ENCODE measurements at regions not wholly inside any gene's neighbourhood (a gene's known extent, or its start where the extent isn't known, plus 50 kb on each side); places are given as distances from the start of the nearest gene placed in this dataset.

DNA sequence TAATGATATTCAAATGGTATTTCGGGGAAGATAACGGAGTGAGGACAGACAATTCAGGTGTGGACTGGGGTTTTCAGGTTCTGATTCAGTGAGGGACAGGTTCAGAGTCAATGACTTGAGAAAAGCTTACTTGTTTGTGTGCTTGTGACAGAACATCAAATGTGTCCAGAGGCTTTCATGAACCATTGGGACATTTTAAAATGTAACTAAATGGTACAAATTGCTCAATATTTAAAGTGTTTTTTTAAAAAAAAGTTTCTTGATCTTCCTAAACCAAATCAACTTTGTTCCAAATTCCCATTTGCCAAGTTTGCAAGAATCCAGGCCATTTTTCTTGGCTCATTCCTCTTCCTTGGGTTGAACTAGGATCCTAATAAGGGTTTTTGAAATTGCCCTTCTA lies 59.4 kb upstream of the BZW1 start:
- no peak overlapping the region for H3K27ac ChIP-seq (ENCODE audit: low read depth, low read length)
- H3K4me1 ChIP-seq (ENCODE audit: control insufficient read depth, insufficient read depth, low read length) = peaks cover 10% of the 10 kb centered on the region; the same call in 1 of the 2 replicates
- no peaks in the 10 kb centered on the region for H3K27me3 ChIP-seq (ENCODE audit: control insufficient read depth, insufficient read depth, low read length)
- no peak overlapping the region for H3K4me3 ChIP-seq (ENCODE audit: low read depth, low read length)
- H3K36me3 ChIP-seq (ENCODE audit: control insufficient read depth, insufficient read depth, low read length) = no peaks in the 10 kb centered on the region
- no peaks in the 10 kb centered on the region for H3K9me3 ChIP-seq (ENCODE audit: control insufficient read depth, insufficient read depth, low read length)
- H3K9ac ChIP-seq (ENCODE audit: low read depth, low read length) = no peak overlapping the region

DNA sequence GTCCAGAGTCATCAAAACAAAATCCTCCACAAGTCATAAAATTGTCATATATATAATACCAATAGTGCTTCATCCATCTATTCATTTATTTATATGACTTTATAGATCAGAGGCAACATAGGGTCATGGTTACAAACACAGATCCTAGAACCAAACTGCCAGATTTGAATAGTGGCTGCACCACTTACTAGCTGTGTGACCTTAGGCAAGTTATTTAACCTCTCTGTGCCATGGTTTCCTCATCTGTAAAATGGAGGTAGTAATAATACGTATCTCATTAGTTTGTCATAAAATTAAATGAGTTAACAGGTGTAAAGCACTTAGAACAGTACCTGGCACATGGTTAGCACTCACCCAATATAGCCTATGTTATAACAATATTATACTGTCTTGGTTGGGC lies 58.9 kb upstream of the BZW1 start:
- H3K36me3 ChIP-seq (ENCODE audit: control insufficient read depth, insufficient read depth, low read length) = no peaks in the 10 kb centered on the region
- H3K9me3 ChIP-seq (ENCODE audit: control insufficient read depth, insufficient read depth, low read length) = no peaks in the 10 kb centered on the region
- no peaks in the 10 kb centered on the region for H3K27me3 ChIP-seq (ENCODE audit: control insufficient read depth, insufficient read depth, low read length)
- H3K27ac ChIP-seq (ENCODE audit: low read depth, low read length) = no peak overlapping the region
- peaks cover 7% of the 10 kb centered on the region; the same call in 1 of the 2 replicates for H3K4me1 ChIP-seq (ENCODE audit: control insufficient read depth, insufficient read depth, low read length)
- H3K4me3 ChIP-seq (ENCODE audit: low read depth, low read length) = no peak overlapping the region
- H3K9ac ChIP-seq (ENCODE audit: low read depth, low read length) = no peak overlapping the region

DNA sequence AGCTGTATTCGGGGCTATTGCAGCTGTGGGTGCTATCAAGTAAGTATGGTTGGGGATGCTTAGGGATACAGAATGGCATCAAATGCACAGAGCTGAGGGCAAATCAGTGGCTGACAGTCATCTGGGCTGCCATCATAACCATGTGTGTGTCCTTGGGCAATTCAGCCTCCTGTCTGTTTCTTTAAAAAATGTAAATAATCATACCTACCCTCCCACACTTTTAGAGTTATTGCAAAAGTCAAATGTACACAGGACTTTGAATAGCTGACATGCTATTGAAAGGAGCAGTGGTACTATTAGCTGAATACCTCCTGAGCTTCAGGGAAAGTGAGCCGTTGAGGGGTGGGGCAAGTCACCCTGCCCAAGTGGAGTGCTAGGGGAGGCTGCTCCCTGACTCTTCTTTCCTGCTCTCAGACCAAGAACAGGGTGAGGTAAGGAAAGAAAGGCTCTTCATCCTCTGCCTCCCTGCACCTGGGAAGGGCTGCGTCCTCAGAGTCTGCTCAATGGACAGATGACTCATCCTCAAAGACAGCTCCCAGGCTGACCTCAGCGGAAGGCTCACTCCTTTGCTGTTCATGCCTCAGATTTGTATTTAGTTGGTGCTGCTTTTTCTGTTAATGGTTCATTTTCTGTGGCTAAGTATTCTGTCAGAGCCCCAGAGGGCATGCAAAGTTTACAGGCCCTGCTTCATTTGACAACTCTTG lies 54.9 kb upstream of the BZW1 start:
- Histone ChIP-seq H3K27me3 (ENCODE audit: control insufficient read depth, insufficient read depth, low read length) (no peaks in the 10 kb centered on the region), H3K4me3 (ENCODE audit: low read depth, low read length) (no peak overlapping the region), H3K4me1 (ENCODE audit: control insufficient read depth, insufficient read depth, low read length) (0 out of 2 replicates have a peak, but pooled peaks cover 12% of the 10 kb centered on the region), H3K36me3 (ENCODE audit: control insufficient read depth, insufficient read depth, low read length) (no peaks in the 10 kb centered on the region), H3K9ac (ENCODE audit: low read depth, low read length) (no peak overlapping the region), H3K9me3 (ENCODE audit: control insufficient read depth, insufficient read depth, low read length) (no peaks in the 10 kb centered on the region), H3K27ac (ENCODE audit: low read depth, low read length) (peak overlapping the region; percentile 7)

DNA sequence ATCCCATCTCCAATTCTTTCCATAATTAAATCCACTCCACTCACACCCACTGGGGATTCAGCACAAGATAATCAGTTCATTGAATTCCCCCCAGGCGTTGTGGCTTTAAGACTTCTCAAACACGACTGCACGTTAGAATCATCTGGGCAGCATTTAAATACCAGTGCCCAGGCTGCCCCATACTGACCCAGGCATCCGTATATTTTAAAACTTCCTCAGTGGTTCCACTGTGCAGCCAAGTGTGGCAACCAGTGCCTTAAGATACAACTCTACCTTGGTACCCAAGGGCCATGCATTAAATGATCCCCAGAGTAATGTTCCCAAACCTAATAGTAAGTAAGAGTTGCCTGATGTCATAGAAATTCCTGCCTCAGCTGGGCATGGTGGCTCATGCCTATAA lies 54.3 kb upstream of the BZW1 start:
- H3K4me3 ChIP-seq (ENCODE audit: low read depth, low read length) = no peak overlapping the region
- no peaks in the 10 kb centered on the region for H3K9me3 ChIP-seq (ENCODE audit: control insufficient read depth, insufficient read depth, low read length)
- no peaks in the 10 kb centered on the region for H3K27me3 ChIP-seq (ENCODE audit: control insufficient read depth, insufficient read depth, low read length)
- peak overlapping the region; percentile 7 for H3K27ac ChIP-seq (ENCODE audit: low read depth, low read length)
- 0 out of 2 replicates have a peak, but pooled peaks cover 12% of the 10 kb centered on the region for H3K4me1 ChIP-seq (ENCODE audit: control insufficient read depth, insufficient read depth, low read length)
- H3K36me3 ChIP-seq (ENCODE audit: control insufficient read depth, insufficient read depth, low read length) = no peaks in the 10 kb centered on the region
- H3K9ac ChIP-seq (ENCODE audit: low read depth, low read length) = no peak overlapping the region

DNA sequence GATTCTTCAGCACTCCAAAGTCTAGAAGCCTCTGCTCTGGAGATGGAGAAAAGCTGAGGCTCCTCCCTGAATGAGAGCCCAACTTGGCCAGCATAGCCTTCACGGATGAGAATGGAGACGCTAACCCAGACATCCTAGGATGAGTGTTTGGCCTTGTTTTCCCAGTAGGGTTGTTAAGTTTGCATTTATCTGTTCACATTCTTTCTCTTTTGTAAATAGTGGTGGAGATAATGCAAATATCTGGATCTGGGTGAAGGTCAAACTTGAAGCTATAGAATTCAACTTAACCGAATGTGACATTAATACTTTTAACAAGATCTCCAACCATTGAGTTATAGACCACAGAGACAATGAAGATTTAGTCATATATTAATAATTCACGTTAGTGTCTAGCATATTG lies 53.4 kb upstream of the BZW1 start:
- Histone ChIP-seq H3K4me1 (ENCODE audit: control insufficient read depth, insufficient read depth, low read length) (0 out of 2 replicates have a peak, but pooled peaks cover 12% of the 10 kb centered on the region), H3K9me3 (ENCODE audit: control insufficient read depth, insufficient read depth, low read length) (no peaks in the 10 kb centered on the region), H3K9ac (ENCODE audit: low read depth, low read length) (no peak overlapping the region), H3K36me3 (ENCODE audit: control insufficient read depth, insufficient read depth, low read length) (no peaks in the 10 kb centered on the region), H3K27ac (ENCODE audit: low read depth, low read length) (no peak overlapping the region), H3K4me3 (ENCODE audit: low read depth, low read length) (no peak overlapping the region), H3K27me3 (ENCODE audit: control insufficient read depth, insufficient read depth, low read length) (no peaks in the 10 kb centered on the region)

DNA sequence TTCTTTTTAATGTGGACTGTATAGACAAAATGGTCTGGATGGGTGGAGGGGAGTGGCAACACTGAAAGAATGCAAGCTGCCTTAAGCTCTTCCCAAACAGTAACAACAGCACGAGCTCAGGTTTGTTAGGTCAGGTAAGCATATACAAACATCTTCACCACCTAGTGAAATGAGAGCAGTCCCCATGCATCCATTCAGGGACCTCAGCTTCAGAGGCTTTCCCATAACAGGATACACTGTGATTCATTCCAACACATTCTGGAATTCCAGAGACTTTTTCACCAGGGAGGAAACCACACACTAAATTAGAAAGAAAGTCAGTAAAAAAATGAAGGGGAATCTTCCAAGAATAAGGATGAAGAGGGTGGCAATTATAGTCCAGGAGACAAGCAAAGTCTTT lies 50.4 kb upstream of the BZW1 start:
- Histone ChIP-seq H3K9ac (ENCODE audit: low read depth, low read length) (no peak overlapping the region), H3K27ac (ENCODE audit: low read depth, low read length) (no peak overlapping the region), H3K9me3 (ENCODE audit: control insufficient read depth, insufficient read depth, low read length) (no peaks in the 10 kb centered on the region)

More for the DNA sequence above, 50.4 kb upstream of the BZW1 start:
- Histone ChIP-seq H3K4me3 (ENCODE audit: low read depth, low read length) (no peak overlapping the region), H3K36me3 (ENCODE audit: control insufficient read depth, insufficient read depth, low read length) (no peaks in the 10 kb centered on the region), H3K4me1 (ENCODE audit: control insufficient read depth, insufficient read depth, low read length) (0 out of 2 replicates have a peak, but pooled peaks cover 12% of the 10 kb centered on the region), H3K27me3 (ENCODE audit: control insufficient read depth, insufficient read depth, low read length) (no peaks in the 10 kb centered on the region)

Measured in HUES48 (cell line).